ENCODE measurements at regions not wholly inside any gene's neighbourhood (a gene's known extent, or its start where the extent isn't known, plus 50 kb on each side); places are given as distances from the start of the nearest gene placed in this dataset.
"Not testable (repeated sequence)": the region's sequence is repeated elsewhere in the genome, so short reads cannot be mapped to it uniquely, and the experiment has no call there.

- H3K4me3 Mint-ChIP-seq (ENCODE audit: low read depth), result no peak overlapping the region
- no peak overlapping the region for H3K27ac Mint-ChIP-seq
- H3K9me3 Mint-ChIP-seq, result no peaks in the 10 kb centered on the region
- intact Hi-C loops (cut with micrococcal nuclease), result no loop called here
- H3K4me1 Mint-ChIP-seq (ENCODE audit: low read depth), result no peaks in the 10 kb centered on the region
- H3K27me3 Mint-ChIP-seq (ENCODE audit: low read depth), result no peaks in the 10 kb centered on the region
- no peak for DNase-seq (ENCODE audit: low spot score)
- H3K36me3 Mint-ChIP-seq (ENCODE audit: low read depth), result no peaks in the 10 kb centered on the region
These were observed 202.8 kb upstream of the IGFBP3 start for GRCh38 chr7:46123756-46124343.

- H3K36me3 Mint-ChIP-seq (ENCODE audit: low read depth), result no peaks in the 10 kb centered on the region
- no peak for DNase-seq (ENCODE audit: low spot score)
These were observed 194.3 kb upstream of the IGFBP3 start for GRCh38 chr7:46115410-46115809.

GRCh38 chr7:46109437-46109836, 188.4 kb upstream of the IGFBP3 start:
- no peak for DNase-seq (ENCODE audit: low spot score)
- intact Hi-C loops (cut with micrococcal nuclease), result no loop called here
- Mint-ChIP-seq H3K27me3 (ENCODE audit: low read depth) (no peaks in the 10 kb centered on the region), H3K4me1 (ENCODE audit: low read depth) (no peaks in the 10 kb centered on the region), H3K9me3 (no peaks in the 10 kb centered on the region), H3K27ac (no peak overlapping the region), H3K4me3 (ENCODE audit: low read depth) (no peak overlapping the region), H3K36me3 (ENCODE audit: low read depth) (no peaks in the 10 kb centered on the region)

More at GRCh38 chr7:46115410-46115809, 194.3 kb upstream of the IGFBP3 start:
- Mint-ChIP-seq H3K4me3 (ENCODE audit: low read depth) (no peak overlapping the region), H3K27me3 (ENCODE audit: low read depth) (no peaks in the 10 kb centered on the region), H3K4me1 (ENCODE audit: low read depth) (no peaks in the 10 kb centered on the region), H3K27ac (no peak overlapping the region), H3K9me3 (no peaks in the 10 kb centered on the region)
- intact Hi-C loops (cut with micrococcal nuclease), result no loop called here

- DNase-seq (ENCODE audit: low spot score), result no peak
- Mint-ChIP-seq H3K4me3 (ENCODE audit: low read depth) (no peak overlapping the region), H3K4me1 (ENCODE audit: low read depth) (no peaks in the 10 kb centered on the region), H3K9me3 (no peaks in the 10 kb centered on the region), H3K27ac (no peak overlapping the region), H3K27me3 (ENCODE audit: low read depth) (no peaks in the 10 kb centered on the region), H3K36me3 (ENCODE audit: low read depth) (no peaks in the 10 kb centered on the region)
- intact Hi-C loops (cut with micrococcal nuclease), result no loop called here
These were observed 187.2 kb upstream of the IGFBP3 start for GRCh38 chr7:46108272-46108671.

GRCh38 chr7:46107610-46108217, 186.6 kb upstream of the IGFBP3 start:
- intact Hi-C loops (cut with micrococcal nuclease), result no loop called here
- Mint-ChIP-seq H3K9me3 (no peaks in the 10 kb centered on the region), H3K27me3 (ENCODE audit: low read depth) (no peaks in the 10 kb centered on the region), H3K27ac (no peak overlapping the region), H3K4me3 (ENCODE audit: low read depth) (no peak overlapping the region), H3K36me3 (ENCODE audit: low read depth) (no peaks in the 10 kb centered on the region), H3K4me1 (ENCODE audit: low read depth) (no peaks in the 10 kb centered on the region)
- DNase-seq (ENCODE audit: low spot score), result no peak

GRCh38 chr7:46100521-46100920, 179.4 kb upstream of the IGFBP3 start:
- Mint-ChIP-seq H3K9me3 (no peaks in the 10 kb centered on the region), H3K4me1 (ENCODE audit: low read depth) (no peaks in the 10 kb centered on the region), H3K27me3 (ENCODE audit: low read depth) (no peaks in the 10 kb centered on the region), H3K36me3 (ENCODE audit: low read depth) (no peaks in the 10 kb centered on the region), H3K4me3 (ENCODE audit: low read depth) (no peak overlapping the region), H3K27ac (no peak overlapping the region)
- intact Hi-C loops (cut with micrococcal nuclease), result no loop called here
- no peak for DNase-seq (ENCODE audit: low spot score)

GRCh38 chr7:46099076-46099475, 178.0 kb upstream of the IGFBP3 start:
- no peaks in the 10 kb centered on the region for H3K4me1 Mint-ChIP-seq (ENCODE audit: low read depth)
- H3K27me3 Mint-ChIP-seq (ENCODE audit: low read depth), result no peaks in the 10 kb centered on the region
- no peak overlapping the region for H3K4me3 Mint-ChIP-seq (ENCODE audit: low read depth)
- H3K9me3 Mint-ChIP-seq, result no peaks in the 10 kb centered on the region
- no peaks in the 10 kb centered on the region for H3K36me3 Mint-ChIP-seq (ENCODE audit: low read depth)
- H3K27ac Mint-ChIP-seq, result no peak overlapping the region
- intact Hi-C loops (cut with micrococcal nuclease), result no loop called here
- DNase-seq (ENCODE audit: low spot score), result no peak

GRCh38 chr7:46091071-46091470, 170.0 kb upstream of the IGFBP3 start:
- no peak for DNase-seq (ENCODE audit: low spot score)
- Mint-ChIP-seq H3K4me1 (ENCODE audit: low read depth) (no peaks in the 10 kb centered on the region), H3K36me3 (ENCODE audit: low read depth) (no peaks in the 10 kb centered on the region), H3K27me3 (ENCODE audit: low read depth) (no peaks in the 10 kb centered on the region), H3K27ac (no peak overlapping the region), H3K4me3 (ENCODE audit: low read depth) (no peak overlapping the region), H3K9me3 (peaks cover 15% of the 10 kb centered on the region)
- intact Hi-C loops (cut with micrococcal nuclease), result no loop called here

- Mint-ChIP-seq H3K4me1 (ENCODE audit: low read depth) (no peaks in the 10 kb centered on the region), H3K36me3 (ENCODE audit: low read depth) (no peaks in the 10 kb centered on the region), H3K9me3 (peaks cover 15% of the 10 kb centered on the region), H3K27ac (no peak overlapping the region), H3K27me3 (ENCODE audit: low read depth) (no peaks in the 10 kb centered on the region), H3K4me3 (ENCODE audit: low read depth) (no peak overlapping the region)
- no peak for DNase-seq (ENCODE audit: low spot score)
- intact Hi-C loops (cut with micrococcal nuclease), result no loop called here
These were observed 168.2 kb upstream of the IGFBP3 start for GRCh38 chr7:46089281-46089680.

- DNase-seq (ENCODE audit: low spot score); H3K4me3 Mint-ChIP-seq (ENCODE audit: low read depth); H3K36me3 Mint-ChIP-seq (ENCODE audit: low read depth); intact Hi-C loops (cut with micrococcal nuclease); H3K27me3 Mint-ChIP-seq (ENCODE audit: low read depth); H3K4me1 Mint-ChIP-seq (ENCODE audit: low read depth); H3K27ac Mint-ChIP-seq: not testable (repeated sequence)
- H3K9me3 Mint-ChIP-seq, result peaks cover 15% of the 10 kb centered on the region
These were observed 167.4 kb upstream of the IGFBP3 start for GRCh38 chr7:46088486-46088885.

- Mint-ChIP-seq H3K27ac (no peak overlapping the region), H3K4me1 (ENCODE audit: low read depth) (no peaks in the 10 kb centered on the region), H3K27me3 (ENCODE audit: low read depth) (no peaks in the 10 kb centered on the region), H3K9me3 (no peaks in the 10 kb centered on the region), H3K4me3 (ENCODE audit: low read depth) (no peak overlapping the region), H3K36me3 (ENCODE audit: low read depth) (no peaks in the 10 kb centered on the region)
- DNase-seq (ENCODE audit: low spot score), result no peak
- intact Hi-C loops (cut with micrococcal nuclease), result no loop called here
These were observed 159.6 kb upstream of the IGFBP3 start for GRCh38 chr7:46080595-46081159.

GRCh38 chr7:46079421-46079820, 158.3 kb upstream of the IGFBP3 start:
- no peak overlapping the region for H3K27ac Mint-ChIP-seq
- H3K36me3 Mint-ChIP-seq (ENCODE audit: low read depth), result no peaks in the 10 kb centered on the region
- H3K4me3 Mint-ChIP-seq (ENCODE audit: low read depth), result no peak overlapping the region
- no peaks in the 10 kb centered on the region for H3K4me1 Mint-ChIP-seq (ENCODE audit: low read depth)
- no peaks in the 10 kb centered on the region for H3K9me3 Mint-ChIP-seq
- intact Hi-C loops (cut with micrococcal nuclease), result no loop called here
- H3K27me3 Mint-ChIP-seq (ENCODE audit: low read depth), result no peaks in the 10 kb centered on the region
- no peak for DNase-seq (ENCODE audit: low spot score)

- no peaks in the 10 kb centered on the region for H3K4me1 Mint-ChIP-seq (ENCODE audit: low read depth)
- no peak overlapping the region for H3K27ac Mint-ChIP-seq
- no peaks in the 10 kb centered on the region for H3K27me3 Mint-ChIP-seq (ENCODE audit: low read depth)
- H3K4me3 Mint-ChIP-seq (ENCODE audit: low read depth), result no peak overlapping the region
- H3K36me3 Mint-ChIP-seq (ENCODE audit: low read depth), result no peaks in the 10 kb centered on the region
- DNase-seq (ENCODE audit: low spot score), result no peak
- intact Hi-C loops (cut with micrococcal nuclease), result no loop called here
- H3K9me3 Mint-ChIP-seq, result no peaks in the 10 kb centered on the region
These were observed 155.5 kb upstream of the IGFBP3 start for GRCh38 chr7:46076527-46076926.
